GM21390 (cell line): ENCODE measurements at regions not wholly inside any gene's neighbourhood (a gene's known extent, or its start where the extent isn't known, plus 50 kb on each side); places are given as distances from the start of the nearest gene placed in this dataset.

Experiments
- ATAC-seq: cut with Tn5 transposase; IDR thresholded peaks from one replicate; pipeline ENCODE4 v1.9.1; 2021; ENCODE audit not compliant: unreplicated experiment

- no peak for ATAC-seq
Observed at GRCh38 chr3:83092521-83093221, 1331.2 kb upstream of the GBE1 start.

- no peak for ATAC-seq
Observed at GRCh38 chr3:83076041-83076440, 1314.6 kb upstream of the GBE1 start.

- no peak for ATAC-seq
Observed at GRCh38 chr3:83074485-83074884, 1313.0 kb upstream of the GBE1 start.

- no peak for ATAC-seq
Observed at GRCh38 chr3:83065851-83066460, 1304.5 kb upstream of the GBE1 start.

GRCh38 chr3:83063446-83063845 lies 1302.0 kb upstream of the GBE1 start:
- ATAC-seq, result no peak

- ATAC-seq, result no peak
Observed at GRCh38 chr3:83048556-83048955, 1287.1 kb upstream of the GBE1 start.

GRCh38 chr3:83039422-83039821 lies 1278.0 kb upstream of the GBE1 start:
- ATAC-seq, result no peak

- ATAC-seq, result no peak
Observed at GRCh38 chr3:83035704-83036010, 1274.2 kb upstream of the GBE1 start.

GRCh38 chr3:83034806-83035703 lies 1273.6 kb upstream of the GBE1 start:
- no peak for ATAC-seq

GRCh38 chr3:83033133-83033532 lies 1271.7 kb upstream of the GBE1 start:
- no peak for ATAC-seq

- no peak for ATAC-seq
Observed at GRCh38 chr3:83023086-83023485, 1261.6 kb upstream of the GBE1 start.

- no peak for ATAC-seq
Observed at GRCh38 chr3:83011481-83011880, 1250.0 kb upstream of the GBE1 start.

- ATAC-seq, result no peak
Observed at GRCh38 chr3:83003917-83004316, 1242.5 kb upstream of the GBE1 start.

GRCh38 chr3:83002869-83003445 lies 1241.5 kb upstream of the GBE1 start:
- ATAC-seq, result no peak

- ATAC-seq, result no peak
Observed at GRCh38 chr3:82999777-83000176, 1238.3 kb upstream of the GBE1 start.

GRCh38 chr3:82978368-82978767 lies 1216.9 kb upstream of the GBE1 start:
- ATAC-seq, result no peak

- no peak for ATAC-seq
Observed at GRCh38 chr3:82977871-82978270, 1216.4 kb upstream of the GBE1 start.

- ATAC-seq, result no peak
Observed at GRCh38 chr3:82973791-82974190, 1212.3 kb upstream of the GBE1 start.

GRCh38 chr3:82960379-82960778 lies 1198.9 kb upstream of the GBE1 start:
- ATAC-seq, result no peak

- ATAC-seq, result no peak
Observed at GRCh38 chr3:82957696-82958095, 1196.3 kb upstream of the GBE1 start.

- no peak for ATAC-seq
Observed at GRCh38 chr3:82957079-82957478, 1195.6 kb upstream of the GBE1 start.

GRCh38 chr3:82954486-82954885 lies 1193.0 kb upstream of the GBE1 start:
- ATAC-seq, result no peak
